ENCODE measurements at regions not wholly inside any gene's neighbourhood (a gene's known extent, or its start where the extent isn't known, plus 50 kb on each side); places are given as distances from the start of the nearest gene placed in this dataset.
"Not testable (repeated sequence)": the region's sequence is repeated elsewhere in the genome, so short reads cannot be mapped to it uniquely, and the experiment has no call there.

- intact Hi-C loops (cut with DNase I), result no loop called here
- ATAC-seq (no peak), DNase-seq (ENCODE audit: missing footprints) (no peak)
Measured at GRCh38 chr1:228839656-228840055, 104.4 kb downstream of the RHOU start.

GRCh38 chr1:228841632-228842031 is 106.4 kb downstream of the RHOU start:
- no peak for DNase-seq (ENCODE audit: missing footprints)
- ATAC-seq, result no peak
- intact Hi-C loops (cut with DNase I), result no loop called here

GRCh38 chr1:228842094-228842775 is 107.0 kb downstream of the RHOU start:
- ATAC-seq, result peak; percentile 53
- no peak for DNase-seq (ENCODE audit: missing footprints)
- intact Hi-C loops (cut with DNase I), result no loop called here

- intact Hi-C loops (cut with DNase I), result no loop called here
- DNase-seq (ENCODE audit: missing footprints), result no peak
- no peak for ATAC-seq
Measured at GRCh38 chr1:228845101-228845500, 109.8 kb downstream of the RHOU start.

GRCh38 chr1:228846952-228847351 is 111.7 kb downstream of the RHOU start:
- ATAC-seq, result no peak
- intact Hi-C loops (cut with DNase I), result no loop called here

GRCh38 chr1:228847451-228847850 is 112.2 kb downstream of the RHOU start:
- intact Hi-C loops (cut with DNase I); DNase-seq (ENCODE audit: missing footprints); ATAC-seq: not testable (repeated sequence)

More at GRCh38 chr1:228846952-228847351, 111.7 kb downstream of the RHOU start:
- no peak for DNase-seq (ENCODE audit: missing footprints)

- ATAC-seq (no peak), DNase-seq (ENCODE audit: missing footprints) (no peak)
- intact Hi-C loops (cut with DNase I), result no loop called here
Measured at GRCh38 chr1:228848406-228848805, 113.1 kb downstream of the RHOU start.

- intact Hi-C loops (cut with DNase I), result no loop called here
- DNase-seq (ENCODE audit: missing footprints) (no peak), ATAC-seq (no peak)
Measured at GRCh38 chr1:228849011-228849541, 113.8 kb downstream of the RHOU start.

GRCh38 chr1:228850141-228851100 is 115.1 kb downstream of the RHOU start:
- no peak for DNase-seq (ENCODE audit: missing footprints)
- no peak for ATAC-seq
- intact Hi-C loops (cut with DNase I), result no loop called here

- no peak for DNase-seq (ENCODE audit: missing footprints)
- intact Hi-C loops (cut with DNase I), result no loop called here
- ATAC-seq, result no peak
Measured at GRCh38 chr1:228851193-228851592, 115.9 kb downstream of the RHOU start.

- ATAC-seq, result no peak
- intact Hi-C loops (cut with DNase I), result no loop called here
- DNase-seq (ENCODE audit: missing footprints), result no peak
Measured at GRCh38 chr1:228851618-228852017, 116.3 kb downstream of the RHOU start.

GRCh38 chr1:228852024-228852423 is 116.7 kb downstream of the RHOU start:
- DNase-seq (ENCODE audit: missing footprints) (no peak), ATAC-seq (peak; percentile 26)
- intact Hi-C loops (cut with DNase I), result no loop called here

GRCh38 chr1:228852511-228853088 is 117.3 kb downstream of the RHOU start:
- no peak for DNase-seq (ENCODE audit: missing footprints)
- intact Hi-C loops (cut with DNase I), result no loop called here

GRCh38 chr1:228853191-228853590 is 117.9 kb downstream of the RHOU start:
- no peak for ATAC-seq
- no peak for DNase-seq (ENCODE audit: missing footprints)
- intact Hi-C loops (cut with DNase I), result no loop called here

More at GRCh38 chr1:228852511-228853088, 117.3 kb downstream of the RHOU start:
- ATAC-seq, result no peak

- DNase-seq (ENCODE audit: missing footprints) (no peak), ATAC-seq (no peak)
- intact Hi-C loops (cut with DNase I), result no loop called here
Measured at GRCh38 chr1:228853637-228854036, 118.4 kb downstream of the RHOU start.

- intact Hi-C loops (cut with DNase I), result no loop called here
- DNase-seq (ENCODE audit: missing footprints) (no peak), ATAC-seq (no peak)
Measured at GRCh38 chr1:228854907-228855306, 119.6 kb downstream of the RHOU start.

- DNase-seq (ENCODE audit: missing footprints) (no peak), ATAC-seq (no peak)
- intact Hi-C loops (cut with DNase I), result no loop called here
Measured at GRCh38 chr1:228857611-228858010, 122.3 kb downstream of the RHOU start.

- no peak for ATAC-seq
- intact Hi-C loops (cut with DNase I), result no loop called here
Measured at GRCh38 chr1:228860911-228861831, 125.9 kb downstream of the RHOU start.

More at GRCh38 chr1:228860911-228861831, 125.9 kb downstream of the RHOU start:
- no peak for DNase-seq (ENCODE audit: missing footprints)

All from Right ventricle myocardium inferior (tissue), 1 donor.